ENCODE measurements at regions not wholly inside any gene's neighbourhood (a gene's known extent, or its start where the extent isn't known, plus 50 kb on each side); places are given as distances from the start of the nearest gene placed in this dataset.

DNA sequence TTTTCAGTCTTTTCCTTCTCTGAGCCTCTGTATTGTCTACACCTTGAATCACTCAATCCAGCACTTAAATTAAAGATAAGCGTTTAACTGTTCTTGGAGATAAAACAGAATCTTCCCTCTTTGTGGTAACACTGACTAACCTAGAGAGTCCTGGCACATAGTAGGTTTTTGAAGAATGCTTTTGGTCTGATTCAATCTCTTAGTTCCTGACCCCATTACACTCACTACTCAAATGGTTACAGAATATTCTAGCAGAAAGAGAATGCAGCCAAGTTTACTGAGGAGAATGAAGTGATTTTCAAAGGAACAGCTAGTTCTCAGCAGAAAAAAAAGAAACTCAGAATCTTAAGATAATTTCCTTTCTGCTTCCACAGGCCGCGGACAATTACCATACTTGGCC lies 309.2 kb upstream of the PRMT6 start:
- Histone ChIP-seq H3K27ac (ENCODE audit: low read length) (no peak overlapping the region), H3K4me2 (ENCODE audit: insufficient read depth, low read length) (no peak overlapping the region), H3K79me2 (ENCODE audit: insufficient read depth, low read length) (no peaks in the 10 kb centered on the region), H3K9ac (ENCODE audit: low read depth, low read length) (no peak overlapping the region), H4K20me1 (ENCODE audit: insufficient read depth, low read length) (no peaks in the 10 kb centered on the region), H3K36me3 (ENCODE audit: insufficient read depth, low read length) (no peaks in the 10 kb centered on the region), H3K4me1 (ENCODE audit: insufficient read depth, low read length) (no peaks in the 10 kb centered on the region), H2AFZ (ENCODE audit: low read depth, low read length) (no peak overlapping the region), H3K4me3 (ENCODE audit: low read depth in 1 of 2, low read length in 2 of 2) (no peak overlapping the region), H3K9me3 (ENCODE audit: insufficient read depth, low read length, severe bottlenecking) (no peaks in the 10 kb centered on the region), H3K27me3 (ENCODE audit: insufficient read depth, low read length, poor library complexity) (no peaks in the 10 kb centered on the region)
- no peak for ATAC-seq (ENCODE audit: insufficient read depth, low read depth)
- TF ChIP-seq EZH2 (IDR thresholded peaks at IDR 0.05; ENCODE audit: borderline replicate concordance, low read depth, low read length, severe bottlenecking), result no peak
- TF ChIP-seq, protein P1, sequence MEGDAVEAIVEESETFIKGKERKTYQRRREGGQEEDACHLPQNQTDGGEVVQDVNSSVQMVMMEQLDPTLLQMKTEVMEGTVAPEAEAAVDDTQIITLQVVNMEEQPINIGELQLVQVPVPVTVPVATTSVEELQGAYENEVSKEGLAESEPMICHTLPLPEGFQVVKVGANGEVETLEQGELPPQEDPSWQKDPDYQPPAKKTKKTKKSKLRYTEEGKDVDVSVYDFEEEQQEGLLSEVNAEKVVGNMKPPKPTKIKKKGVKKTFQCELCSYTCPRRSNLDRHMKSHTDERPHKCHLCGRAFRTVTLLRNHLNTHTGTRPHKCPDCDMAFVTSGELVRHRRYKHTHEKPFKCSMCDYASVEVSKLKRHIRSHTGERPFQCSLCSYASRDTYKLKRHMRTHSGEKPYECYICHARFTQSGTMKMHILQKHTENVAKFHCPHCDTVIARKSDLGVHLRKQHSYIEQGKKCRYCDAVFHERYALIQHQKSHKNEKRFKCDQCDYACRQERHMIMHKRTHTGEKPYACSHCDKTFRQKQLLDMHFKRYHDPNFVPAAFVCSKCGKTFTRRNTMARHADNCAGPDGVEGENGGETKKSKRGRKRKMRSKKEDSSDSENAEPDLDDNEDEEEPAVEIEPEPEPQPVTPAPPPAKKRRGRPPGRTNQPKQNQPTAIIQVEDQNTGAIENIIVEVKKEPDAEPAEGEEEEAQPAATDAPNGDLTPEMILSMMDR (IDR thresholded peaks at IDR 0.05; ENCODE audit: borderline replicate concordance, extremely low read depth, low read length, poor library complexity, severe bottlenecking), result no peak
- no peak for DNase-seq

DNA sequence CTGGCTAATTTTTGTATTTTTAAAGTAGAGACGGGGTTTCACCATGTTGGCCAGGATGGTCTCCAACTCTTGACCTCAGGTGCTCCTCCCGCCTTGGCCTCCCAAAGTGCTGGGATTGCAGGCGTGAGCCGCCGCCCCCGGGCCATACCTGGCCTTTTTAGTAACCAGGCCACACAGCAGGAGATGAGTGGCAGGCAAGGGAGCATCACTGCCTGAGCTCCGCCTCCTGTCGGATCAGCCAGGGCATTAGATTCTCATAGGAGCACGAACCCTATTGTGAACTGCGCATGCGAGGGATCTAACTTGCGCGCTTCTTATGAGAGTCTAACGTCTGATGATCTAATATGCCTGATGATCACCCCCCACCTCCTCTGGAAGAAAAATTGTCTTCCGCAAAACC lies 308.7 kb upstream of the PRMT6 start:
- no peaks in the 10 kb centered on the region for H3K27me3 ChIP-seq (ENCODE audit: insufficient read depth, low read length, poor library complexity)
- TF ChIP-seq EZH2 (IDR thresholded peaks at IDR 0.05; ENCODE audit: borderline replicate concordance, low read depth, low read length, severe bottlenecking), result no peak
- TF ChIP-seq, protein P1 (IDR thresholded peaks at IDR 0.05; ENCODE audit: borderline replicate concordance, extremely low read depth, low read length, poor library complexity, severe bottlenecking), result no peak
- no peak overlapping the region for H3K27ac ChIP-seq (ENCODE audit: low read length)
- no peaks in the 10 kb centered on the region for H3K9me3 ChIP-seq (ENCODE audit: insufficient read depth, low read length, severe bottlenecking)
- no peaks in the 10 kb centered on the region for H3K36me3 ChIP-seq (ENCODE audit: insufficient read depth, low read length)
- DNase-seq (no peak), ATAC-seq (ENCODE audit: insufficient read depth, low read depth) (no peak)
- H2AFZ ChIP-seq (ENCODE audit: low read depth, low read length), result no peak overlapping the region
- no peak overlapping the region for H3K9ac ChIP-seq (ENCODE audit: low read depth, low read length)
- H4K20me1 ChIP-seq (ENCODE audit: insufficient read depth, low read length), result no peaks in the 10 kb centered on the region
- H3K4me3 ChIP-seq (ENCODE audit: low read depth in 1 of 2, low read length in 2 of 2), result no peak overlapping the region
- H3K79me2 ChIP-seq (ENCODE audit: insufficient read depth, low read length), result no peaks in the 10 kb centered on the region
- no peak overlapping the region for H3K4me2 ChIP-seq (ENCODE audit: insufficient read depth, low read length)
- no peaks in the 10 kb centered on the region for H3K4me1 ChIP-seq (ENCODE audit: insufficient read depth, low read length)

DNA sequence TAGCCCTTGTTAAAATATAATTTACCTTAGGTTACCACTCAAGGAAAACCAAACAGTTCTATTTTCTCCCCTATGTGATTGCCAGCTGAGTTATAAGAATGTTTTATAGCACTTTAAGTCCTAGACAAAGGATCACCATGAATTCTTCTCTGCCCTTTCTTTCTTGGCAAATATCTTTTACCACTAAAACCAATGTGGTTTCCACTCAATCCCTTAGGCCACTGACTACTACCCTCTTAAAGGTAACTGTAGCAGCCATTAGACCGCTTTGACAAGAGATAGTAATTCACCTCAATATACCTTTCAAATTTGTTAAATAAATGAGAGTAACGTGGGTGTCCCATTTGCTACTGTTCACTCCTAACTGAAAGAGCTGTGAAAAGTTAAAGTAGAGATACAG lies 307.9 kb upstream of the PRMT6 start:
- no peak overlapping the region for H3K9ac ChIP-seq (ENCODE audit: low read depth, low read length)
- ATAC-seq (ENCODE audit: insufficient read depth, low read depth) (no peak), DNase-seq (no peak)
- H2AFZ ChIP-seq (ENCODE audit: low read depth, low read length), result no peak overlapping the region
- no peak overlapping the region for H3K4me3 ChIP-seq (ENCODE audit: low read depth in 1 of 2, low read length in 2 of 2)
- H3K27me3 ChIP-seq (ENCODE audit: insufficient read depth, low read length, poor library complexity), result no peaks in the 10 kb centered on the region
- H3K4me2 ChIP-seq (ENCODE audit: insufficient read depth, low read length), result no peak overlapping the region
- no peaks in the 10 kb centered on the region for H3K9me3 ChIP-seq (ENCODE audit: insufficient read depth, low read length, severe bottlenecking)
- TF ChIP-seq, protein P1 (IDR thresholded peaks at IDR 0.05; ENCODE audit: borderline replicate concordance, extremely low read depth, low read length, poor library complexity, severe bottlenecking), result no peak
- TF ChIP-seq EZH2 (IDR thresholded peaks at IDR 0.05; ENCODE audit: borderline replicate concordance, low read depth, low read length, severe bottlenecking), result no peak
- H4K20me1 ChIP-seq (ENCODE audit: insufficient read depth, low read length), result no peaks in the 10 kb centered on the region
- no peak overlapping the region for H3K27ac ChIP-seq (ENCODE audit: low read length)
- H3K4me1 ChIP-seq (ENCODE audit: insufficient read depth, low read length), result no peaks in the 10 kb centered on the region
- H3K79me2 ChIP-seq (ENCODE audit: insufficient read depth, low read length), result no peaks in the 10 kb centered on the region
- H3K36me3 ChIP-seq (ENCODE audit: insufficient read depth, low read length), result no peaks in the 10 kb centered on the region

DNA sequence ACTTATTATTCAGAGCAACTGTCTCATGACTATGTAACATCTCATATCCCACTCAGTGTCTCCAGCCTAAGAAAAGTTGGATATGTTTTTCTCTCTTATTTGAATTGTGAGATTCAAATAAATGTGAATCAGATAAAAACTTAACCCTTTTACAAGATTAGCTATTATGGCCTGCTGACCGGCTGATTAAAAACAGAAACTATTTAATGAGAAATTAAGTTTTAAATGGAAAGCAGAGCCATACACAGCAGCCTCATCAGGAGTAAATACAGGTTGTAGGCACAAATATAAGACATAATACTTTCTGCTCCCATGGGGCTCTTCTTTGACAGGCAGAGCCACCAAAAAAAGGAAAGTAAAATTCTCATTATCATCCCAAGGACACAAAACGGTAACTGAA lies 307.0 kb upstream of the PRMT6 start:
- Histone ChIP-seq H3K9me3 (ENCODE audit: insufficient read depth, low read length, severe bottlenecking) (no peaks in the 10 kb centered on the region), H4K20me1 (ENCODE audit: insufficient read depth, low read length) (no peaks in the 10 kb centered on the region), H3K9ac (ENCODE audit: low read depth, low read length) (no peak overlapping the region), H3K27me3 (ENCODE audit: insufficient read depth, low read length, poor library complexity) (no peaks in the 10 kb centered on the region), H3K36me3 (ENCODE audit: insufficient read depth, low read length) (no peaks in the 10 kb centered on the region), H2AFZ (ENCODE audit: low read depth, low read length) (no peak overlapping the region), H3K27ac (ENCODE audit: low read length) (no peak overlapping the region), H3K4me1 (ENCODE audit: insufficient read depth, low read length) (no peaks in the 10 kb centered on the region), H3K4me3 (ENCODE audit: low read depth in 1 of 2, low read length in 2 of 2) (no peak overlapping the region), H3K4me2 (ENCODE audit: insufficient read depth, low read length) (no peak overlapping the region), H3K79me2 (ENCODE audit: insufficient read depth, low read length) (no peaks in the 10 kb centered on the region)
- DNase-seq (no peak), ATAC-seq (ENCODE audit: insufficient read depth, low read depth) (no peak)
- TF ChIP-seq, protein P1 (IDR thresholded peaks at IDR 0.05; ENCODE audit: borderline replicate concordance, extremely low read depth, low read length, poor library complexity, severe bottlenecking), result no peak
- TF ChIP-seq EZH2 (IDR thresholded peaks at IDR 0.05; ENCODE audit: borderline replicate concordance, low read depth, low read length, severe bottlenecking), result no peak
